HEK293 (cell line): ENCODE measurements at regions not wholly inside any gene's neighbourhood (a gene's known extent, or its start where the extent isn't known, plus 50 kb on each side); places are given as distances from the start of the nearest gene placed in this dataset.

Source experiments
- CTCF ChIA-PET: fragments of 350-600 bp; formaldehyde crosslinking; extraction: SDS; loops from one replicate; lab custom pipeline; 2021; ENCODE audit warnings: antibody characterized with exemption; lab: Yijun Ruan, JAX
- POLR2A ChIA-PET: fragments of 300-600 bp; formaldehyde crosslinking; extraction: SDS; loops from one replicate; lab custom pipeline; 2020; ENCODE audit warnings: antibody characterized with exemption, inconsistent platforms; lab: Yijun Ruan, JAX
- H3K27ac ChIP-seq: fragments of 200-500 bp; sonication (Bioruptor generic); 2 replicates; pipeline ENCODE4 v1.5.1; 2014; ENCODE audit warnings: low read depth, low read length, control low read depth, inconsistent platforms; ENCODE audit errors: extremely low read depth
- H3K36me3 ChIP-seq, 2 experiments: fragments of 200-500 bp in 1 of 2; sonication (Bioruptor generic) in 1 of 2; 1 replicate in 1 of 2; 2 replicates in 1 of 2; pipeline ENCODE4 v1.5.1; 2014 to 2017; ENCODE audit warnings: inconsistent platforms in 2 of 2, low read length in 2 of 2; ENCODE audit not compliant: control insufficient read depth in 2 of 2, insufficient read depth in 1 of 2
- H3K4me1 ChIP-seq: fragments of 200-500 bp; sonication (Bioruptor generic); 2 replicates; pipeline ENCODE4 v1.5.1; 2014; ENCODE audit warnings: mild to moderate bottlenecking, low read length, inconsistent platforms; ENCODE audit not compliant: control insufficient read depth, insufficient read depth
- H3K4me3 ChIP-seq: 2 replicates; pipeline ENCODE4 v1.5.1; 2011; ENCODE audit warnings: low read depth, mild to moderate bottlenecking, control low read depth, low read length, moderate library complexity
- H3K9me3 ChIP-seq: fragments of 200-500 bp; sonication (Bioruptor generic); 2 replicates; pipeline ENCODE4 v1.5.1; 2014; ENCODE audit warnings: low read depth, low read length, inconsistent platforms; ENCODE audit not compliant: control insufficient read depth, insufficient read depth
- GFI1B ChIP-seq: fragments of 450-650 bp; formaldehyde crosslinking; IDR thresholded peaks from 2 replicates; pipeline ENCODE4 v1.5.1; 2016; ENCODE audit warnings: missing biosample characterization, missing genetic modification characterization
- KLF1 ChIP-seq: fragments of 450-650 bp; formaldehyde crosslinking; IDR thresholded peaks from 2 replicates; pipeline ENCODE4 v1.5.1; 2016; ENCODE audit warnings: missing biosample characterization, missing genetic modification characterization
- KLF10 ChIP-seq: fragments of 450-650 bp; IDR thresholded peaks from 2 replicates; pipeline ENCODE4 v1.5.1; 2018; ENCODE audit warnings: missing biosample characterization, mild to moderate bottlenecking, missing genetic modification characterization
- KLF9 ChIP-seq: fragments of 450-650 bp; formaldehyde crosslinking; IDR thresholded peaks from 2 replicates; pipeline ENCODE4 v1.5.1; 2016; ENCODE audit warnings: missing biosample characterization, missing genetic modification characterization, low read depth
- RBAK ChIP-seq: fragments of 450-650 bp; formaldehyde crosslinking; IDR thresholded peaks from 2 replicates; pipeline ENCODE4 v1.5.1; 2016; ENCODE audit warnings: missing biosample characterization, missing genetic modification characterization
- SCRT2 ChIP-seq: fragments of 450-650 bp; formaldehyde crosslinking; IDR thresholded peaks from 2 replicates; pipeline ENCODE4 v1.5.1; 2016; ENCODE audit warnings: missing biosample characterization, missing genetic modification characterization
- ZFHX2 ChIP-seq: fragments of 450-650 bp; formaldehyde crosslinking; conservative IDR thresholded peaks from 2 replicates; pipeline ENCODE4 v1.5.1; 2016; ENCODE audit warnings: missing biosample characterization, missing genetic modification characterization
- ZNF132 ChIP-seq: fragments of 450-650 bp; formaldehyde crosslinking; IDR thresholded peaks from 2 replicates; pipeline ENCODE4 v1.5.1; 2017; ENCODE audit warnings: missing biosample characterization, missing genetic modification characterization, borderline replicate concordance
- ZNF138 ChIP-seq: fragments of 450-650 bp; formaldehyde crosslinking; IDR thresholded peaks from 2 replicates; pipeline ENCODE4 v1.5.1; 2016; ENCODE audit warnings: missing biosample characterization, missing genetic modification characterization, borderline replicate concordance
- ZNF18 ChIP-seq: fragments of 450-650 bp; formaldehyde crosslinking; IDR thresholded peaks from 2 replicates; pipeline ENCODE4 v1.5.1; 2016; ENCODE audit warnings: missing biosample characterization, missing genetic modification characterization
- ZNF19 ChIP-seq: fragments of 450-650 bp; formaldehyde crosslinking; IDR thresholded peaks from 2 replicates; pipeline ENCODE4; 2016; ENCODE audit warnings: missing biosample characterization, missing genetic modification characterization, low read depth
- ZNF214 ChIP-seq: fragments of 450-650 bp; formaldehyde crosslinking; IDR thresholded peaks from 2 replicates; pipeline ENCODE4 v1.5.1; 2017; ENCODE audit warnings: missing biosample characterization, mild to moderate bottlenecking, missing genetic modification characterization, borderline replicate concordance
- ZNF239 ChIP-seq: fragments of 450-650 bp; formaldehyde crosslinking; IDR thresholded peaks from 2 replicates; pipeline ENCODE4 v1.5.1; 2016; ENCODE audit warnings: missing biosample characterization, missing genetic modification characterization
- ZNF24 ChIP-seq: fragments of 450-650 bp; formaldehyde crosslinking; IDR thresholded peaks from 2 replicates; pipeline ENCODE4 v1.5.1; 2016; ENCODE audit warnings: missing biosample characterization, missing genetic modification characterization
- ZNF324 ChIP-seq: fragments of 450-650 bp; formaldehyde crosslinking; IDR thresholded peaks from 2 replicates; pipeline ENCODE4 v1.5.1; 2016; ENCODE audit warnings: missing biosample characterization, missing genetic modification characterization
- ZNF335 ChIP-seq: fragments of 450-650 bp; formaldehyde crosslinking; conservative IDR thresholded peaks from 2 replicates; pipeline ENCODE4 v1.5.1; 2016; ENCODE audit warnings: missing biosample characterization, missing genetic modification characterization
- ZNF404 ChIP-seq: fragments of 450-650 bp; formaldehyde crosslinking; IDR thresholded peaks from 2 replicates; pipeline ENCODE4 v1.5.1; 2017; ENCODE audit warnings: missing biosample characterization, missing genetic modification characterization
- ZNF416 ChIP-seq: fragments of 450-650 bp; formaldehyde crosslinking; IDR thresholded peaks from 2 replicates; pipeline ENCODE4 v1.5.1; 2016; ENCODE audit warnings: missing biosample characterization, missing genetic modification characterization
- ZNF426 ChIP-seq: fragments of 450-650 bp; formaldehyde crosslinking; IDR thresholded peaks from 2 replicates; pipeline ENCODE4 v1.5.1; 2017; ENCODE audit warnings: missing biosample characterization, missing genetic modification characterization, mild to moderate bottlenecking, inconsistent platforms, moderate library complexity
- ZNF548 ChIP-seq: fragments of 450-650 bp; formaldehyde crosslinking; IDR thresholded peaks from 2 replicates; pipeline ENCODE4 v1.5.1; 2016; ENCODE audit warnings: missing biosample characterization, missing genetic modification characterization
- ZNF664 ChIP-seq: fragments of 450-650 bp; formaldehyde crosslinking; IDR thresholded peaks from 2 replicates; pipeline ENCODE4 v1.5.1; 2016; ENCODE audit warnings: missing biosample characterization, missing genetic modification characterization
- ZSCAN18 ChIP-seq: fragments of 450-650 bp; formaldehyde crosslinking; IDR thresholded peaks from 2 replicates; pipeline ENCODE4 v1.5.1; 2016; ENCODE audit warnings: missing biosample characterization, missing genetic modification characterization
- TF ChIP-seq, protein P1 (sequence below): fragments of 450-650 bp; formaldehyde crosslinking; IDR thresholded peaks from 2 replicates; pipeline ENCODE4 v1.5.1; 2016; ENCODE audit warnings: missing biosample characterization, missing genetic modification characterization, low read depth
- TF ChIP-seq, protein P2 (sequence below): fragments of 450-650 bp; formaldehyde crosslinking; IDR thresholded peaks from 2 replicates; pipeline ENCODE4 v1.5.1; 2016; ENCODE audit warnings: missing biosample characterization, missing genetic modification characterization

- TF ChIP-seq ZFHX2 (tag by site-specific recombination) (no peak), ZNF664 (no peak), KLF1 (no peak), GFI1B (no peak), ZNF24 (no peak), ZNF19 (tag by site-specific recombination) (no peak), ZNF416 (tag by site-specific recombination) (no peak)
- TF ChIP-seq, protein P1, sequence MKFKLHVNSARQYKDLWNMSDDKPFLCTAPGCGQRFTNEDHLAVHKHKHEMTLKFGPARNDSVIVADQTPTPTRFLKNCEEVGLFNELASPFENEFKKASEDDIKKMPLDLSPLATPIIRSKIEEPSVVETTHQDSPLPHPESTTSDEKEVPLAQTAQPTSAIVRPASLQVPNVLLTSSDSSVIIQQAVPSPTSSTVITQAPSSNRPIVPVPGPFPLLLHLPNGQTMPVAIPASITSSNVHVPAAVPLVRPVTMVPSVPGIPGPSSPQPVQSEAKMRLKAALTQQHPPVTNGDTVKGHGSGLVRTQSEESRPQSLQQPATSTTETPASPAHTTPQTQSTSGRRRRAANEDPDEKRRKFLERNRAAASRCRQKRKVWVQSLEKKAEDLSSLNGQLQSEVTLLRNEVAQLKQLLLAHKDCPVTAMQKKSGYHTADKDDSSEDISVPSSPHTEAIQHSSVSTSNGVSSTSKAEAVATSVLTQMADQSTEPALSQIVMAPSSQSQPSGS (tag by site-specific recombination): no peak
- TF ChIP-seq, protein P2, sequence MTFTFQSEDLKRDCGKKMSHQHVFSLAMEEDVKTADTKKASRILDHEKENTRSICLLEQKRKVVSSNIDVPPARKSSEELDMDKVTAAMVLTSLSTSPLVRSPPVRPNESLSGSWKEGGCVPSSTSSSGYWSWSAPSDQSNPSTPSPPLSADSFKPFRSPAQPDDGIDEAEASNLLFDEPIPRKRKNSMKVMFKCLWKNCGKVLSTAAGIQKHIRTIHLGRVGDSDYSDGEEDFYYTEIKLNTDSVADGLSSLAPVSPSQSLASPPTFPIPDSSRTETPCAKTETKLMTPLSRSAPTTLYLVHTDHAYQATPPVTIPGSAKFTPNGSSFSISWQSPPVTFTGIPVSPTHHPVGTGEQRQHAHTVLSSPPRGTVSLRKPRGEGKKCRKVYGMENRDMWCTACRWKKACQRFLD (tag by site-specific recombination): no peak
Observed at GRCh38 chr2:128695646-128696220, 377.1 kb upstream of the HS6ST1 start (continued).

DNA sequence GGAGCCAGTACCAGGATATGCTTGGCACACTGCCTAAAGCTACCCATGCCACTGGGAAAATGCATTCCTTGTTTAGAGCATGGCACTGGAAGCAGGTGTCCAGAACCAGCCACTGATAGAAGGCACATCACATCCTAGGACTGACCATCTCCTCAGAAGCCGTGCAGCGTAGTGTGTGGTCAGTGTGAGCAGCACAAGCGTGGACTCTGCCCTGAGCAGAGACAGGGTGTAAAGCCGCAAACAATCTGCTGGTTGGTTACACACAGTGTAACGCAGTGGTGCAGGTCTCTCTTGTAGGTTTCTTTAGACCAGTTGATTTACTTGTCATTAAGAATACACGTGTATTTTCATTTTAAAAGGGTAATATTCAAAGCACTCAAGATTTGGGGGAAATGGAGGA, 377.8 kb upstream of the HS6ST1 start:
- H3K4me3 ChIP-seq: no peak overlapping the region
- TF ChIP-seq ZNF324 (tag by site-specific recombination): no peak
- no peak for TF ChIP-seq ZNF404 (tag by site-specific recombination)
- TF ChIP-seq, all 188 proteins: peak for 0
- Histone ChIP-seq H3K36me3 (no peaks in the 10 kb centered on the region), H3K4me1 (no peaks in the 10 kb centered on the region), H3K27ac (no peak overlapping the region), H3K9me3 (no peaks in the 10 kb centered on the region)
- CTCF ChIA-PET: no interaction called here
- POLR2A ChIA-PET: no interaction called here

GRCh38 chr2:128701418-128701817, 382.8 kb upstream of the HS6ST1 start:
- TF ChIP-seq ZNF214 (tag by site-specific recombination): no peak
- no peaks in the 10 kb centered on the region; the same call in 1 of the 2 replicates for H3K9me3 ChIP-seq
- ChIA-PET CTCF (interaction anchor here (0.7 to 1.4 kb wide), 3 partner anchors 13 to 37 kb away, joined by 3 to 5 read pairs (median 3); no protein-coding TSS in a partner anchor), POLR2A (no interaction called here)
- H3K36me3 ChIP-seq: no peaks in the 10 kb centered on the region
- H3K4me3 ChIP-seq: no peak overlapping the region
- no peak overlapping the region for H3K27ac ChIP-seq
- H3K4me1 ChIP-seq: no peaks in the 10 kb centered on the region

DNA sequence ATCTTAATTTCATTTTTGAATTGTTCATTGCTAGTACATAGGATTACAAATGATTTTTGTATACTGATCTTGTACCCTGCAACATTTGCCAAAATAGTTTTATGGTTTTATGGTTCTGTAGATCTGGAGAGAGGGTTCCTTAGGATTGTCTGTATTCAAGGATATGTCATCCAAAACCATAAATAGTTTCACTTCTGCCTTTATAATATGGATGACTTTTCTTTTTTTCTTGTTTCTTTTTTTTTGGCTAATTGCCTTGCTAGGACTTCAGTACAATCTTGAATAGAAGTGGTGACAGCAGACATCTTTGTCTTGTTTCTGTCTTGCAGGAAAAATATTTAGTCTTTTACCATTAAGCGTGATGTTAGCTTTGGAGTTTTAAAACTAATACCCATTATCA, 383.9 kb upstream of the HS6ST1 start:
- POLR2A ChIA-PET: no interaction called here
- CTCF ChIA-PET: no interaction called here
- Histone ChIP-seq H3K4me1 (no peaks in the 10 kb centered on the region), H3K9me3 (no peaks in the 10 kb centered on the region; the same call in 1 of the 2 replicates), H3K27ac (no peak overlapping the region), H3K4me3 (no peak overlapping the region), H3K36me3 (no peaks in the 10 kb centered on the region)
- TF ChIP-seq ZNF404 (tag by site-specific recombination) (no peak), KLF10 (tag by site-specific recombination) (no peak), KLF9 (tag by site-specific recombination) (no peak), SCRT2 (no peak), ZNF548 (tag by site-specific recombination) (no peak), ZNF426 (no peak), ZNF18 (tag by site-specific recombination) (no peak), ZNF138 (tag by site-specific recombination) (no peak), ZNF239 (tag by site-specific recombination) (no peak), RBAK (tag by site-specific recombination) (no peak), ZNF335 (tag by site-specific recombination) (no peak), ZNF132 (tag by site-specific recombination) (no peak), ZSCAN18 (no peak)
